ENCODE measurements at regions not wholly inside any gene's neighbourhood (a gene's known extent, or its start where the extent isn't known, plus 50 kb on each side); places are given as distances from the start of the nearest gene placed in this dataset.
"Not testable (repeated sequence)": the region's sequence is repeated elsewhere in the genome, so short reads cannot be mapped to it uniquely, and the experiment has no call there.

GRCh38 chr14:106690333-106690891 lies 1164.0 kb downstream of the TMEM121 start:
- intact Hi-C loops (cut with DNase I), result no loop called here
- no peak overlapping the region for H3K4me3 ChIP-seq (ENCODE audit: low read length in 2 of 2)
- H3K27me3 ChIP-seq (ENCODE audit: control insufficient read depth in 1 of 2, insufficient read depth in 2 of 2, low read length in 1 of 2), result no peaks in the 10 kb centered on the region
- no peaks in the 10 kb centered on the region for H3K9me3 ChIP-seq (ENCODE audit: control insufficient read depth, low read length)
- WGBS, 2 donors, result 32 to 45% methylated on average over 1 of the region's 1 CpG
- ATAC-seq (ENCODE audit: low FRiP score) (no peak), DNase-seq (no peak)
- H3K27ac ChIP-seq (ENCODE audit: low read depth in 1 of 2, low read length in 2 of 2), result no peak overlapping the region
- H3K4me1 ChIP-seq (ENCODE audit: control insufficient read depth in 1 of 2, insufficient read depth in 2 of 2, low read length in 2 of 2), result no peaks in the 10 kb centered on the region
- no peaks in the 10 kb centered on the region for H3K36me3 ChIP-seq (ENCODE audit: control insufficient read depth in 1 of 2, insufficient read depth in 2 of 2, low read length in 1 of 2)

DNA sequence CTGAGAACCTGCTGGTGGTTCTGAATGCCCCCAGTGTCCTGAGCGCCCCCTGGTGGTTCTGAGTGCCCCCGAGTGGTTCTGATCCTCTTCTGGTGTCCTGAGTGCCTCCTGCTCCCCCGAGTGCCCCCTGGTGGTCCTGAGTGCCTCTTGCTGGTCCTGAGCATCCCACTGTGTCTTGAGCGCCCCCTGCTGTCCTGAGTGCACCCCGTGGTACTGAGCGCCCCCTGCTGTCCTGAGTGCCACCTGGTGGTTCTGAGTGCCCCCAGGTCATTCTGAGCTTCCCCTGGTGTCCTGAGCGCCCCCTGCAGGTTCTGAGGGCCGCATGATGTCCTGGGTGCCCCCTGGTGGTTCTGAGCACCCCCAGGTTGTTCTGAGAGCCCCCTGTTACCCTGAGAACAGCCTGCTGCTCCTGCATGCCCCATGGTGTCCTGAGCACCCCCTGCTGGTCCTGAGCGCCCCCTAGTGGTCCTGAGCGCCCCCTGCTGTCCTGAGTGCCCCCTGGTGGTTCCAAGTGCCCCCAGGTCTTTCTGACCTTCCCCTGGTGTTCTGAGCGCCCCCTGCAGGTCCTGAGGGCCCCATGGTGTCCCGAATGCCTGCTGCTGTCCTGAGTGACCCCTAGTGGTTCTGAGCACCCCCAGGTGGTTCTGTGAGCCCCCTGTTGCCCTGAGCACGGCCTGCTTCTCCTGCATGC lies 1165.4 kb downstream of the TMEM121 start:
- WGBS, 2 donors, result 62 to 63% methylated on average over 12 to 13 of the region's 13 CpGs
- peak; percentile 42 to 76 for DNase-seq

GRCh38 chr14:106694638-106695393 lies 1168.4 kb downstream of the TMEM121 start:
- Histone ChIP-seq H3K36me3 (ENCODE audit: control insufficient read depth in 1 of 2, insufficient read depth in 2 of 2, low read length in 1 of 2) (no peaks in the 10 kb centered on the region), H3K27me3 (ENCODE audit: control insufficient read depth in 1 of 2, insufficient read depth in 2 of 2, low read length in 1 of 2) (no peaks in the 10 kb centered on the region), H3K27ac (ENCODE audit: low read depth in 1 of 2, low read length in 2 of 2) (no peak overlapping the region), H3K4me1 (ENCODE audit: control insufficient read depth in 1 of 2, insufficient read depth in 2 of 2, low read length in 2 of 2) (no peaks in the 10 kb centered on the region), H3K4me3 (ENCODE audit: low read length in 2 of 2) (no peak overlapping the region), H3K9me3 (ENCODE audit: control insufficient read depth, low read length) (no peaks in the 10 kb centered on the region)
- intact Hi-C loops (cut with DNase I), result no loop called here
- no peak for ATAC-seq (ENCODE audit: low FRiP score)
- peak; percentile 63 to 75 for DNase-seq
- 53 to 65% methylated on average over 9 to 19 of the region's 19 CpGs for WGBS, 2 donors

More for the DNA sequence above, 1165.4 kb downstream of the TMEM121 start:
- Histone ChIP-seq H3K9me3 (ENCODE audit: control insufficient read depth, low read length) (no peaks in the 10 kb centered on the region), H3K36me3 (ENCODE audit: control insufficient read depth in 1 of 2, insufficient read depth in 2 of 2, low read length in 1 of 2) (no peaks in the 10 kb centered on the region), H3K4me1 (ENCODE audit: control insufficient read depth in 1 of 2, insufficient read depth in 2 of 2, low read length in 2 of 2) (no peaks in the 10 kb centered on the region), H3K27me3 (ENCODE audit: control insufficient read depth in 1 of 2, insufficient read depth in 2 of 2, low read length in 1 of 2) (no peaks in the 10 kb centered on the region), H3K27ac (ENCODE audit: low read depth in 1 of 2, low read length in 2 of 2) (no peak overlapping the region), H3K4me3 (ENCODE audit: low read length in 2 of 2) (no peak overlapping the region)
- intact Hi-C loops (cut with DNase I), result no loop called here
- no peak for ATAC-seq (ENCODE audit: low FRiP score)

DNA sequence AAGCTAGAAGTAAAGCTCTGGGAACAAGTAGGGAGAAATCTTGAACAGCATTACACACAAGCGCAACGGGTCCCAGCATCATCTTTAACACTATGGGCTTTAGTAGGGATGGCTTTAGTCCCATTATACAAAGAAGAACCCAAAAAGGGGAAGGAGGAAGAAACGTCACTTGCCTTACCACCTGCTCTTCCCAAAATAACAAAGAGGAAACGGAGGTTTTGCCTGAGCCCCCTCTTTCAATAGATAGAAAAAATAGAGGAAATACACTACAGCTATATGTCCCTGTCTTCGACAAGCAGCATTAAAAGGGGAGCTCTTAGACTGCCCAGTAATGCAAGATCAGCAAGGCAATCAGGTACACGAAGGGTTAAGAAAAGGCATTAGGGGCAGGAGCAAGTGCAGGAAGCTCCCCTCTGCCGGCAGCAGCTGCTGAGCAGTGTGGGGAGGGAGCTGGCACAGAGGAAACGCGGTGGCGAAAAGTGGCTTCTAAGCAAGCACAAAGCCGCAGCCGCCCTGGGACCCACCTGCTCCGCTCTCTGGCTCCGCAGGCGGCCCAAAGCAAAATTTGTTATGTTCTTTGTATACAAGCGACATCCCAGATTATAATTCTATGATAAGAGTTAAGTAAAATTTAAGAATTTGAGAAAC lies 1172.4 kb downstream of the TMEM121 start:
- H3K27me3 ChIP-seq (ENCODE audit: control insufficient read depth in 1 of 2, insufficient read depth in 2 of 2, low read length in 1 of 2); H3K36me3 ChIP-seq (ENCODE audit: control insufficient read depth in 1 of 2, insufficient read depth in 2 of 2, low read length in 1 of 2); H3K4me3 ChIP-seq (ENCODE audit: low read length in 2 of 2); H3K27ac ChIP-seq (ENCODE audit: low read depth in 1 of 2, low read length in 2 of 2); intact Hi-C loops (cut with DNase I); ATAC-seq (ENCODE audit: low FRiP score); H3K9me3 ChIP-seq (ENCODE audit: control insufficient read depth, low read length); H3K4me1 ChIP-seq (ENCODE audit: control insufficient read depth in 1 of 2, insufficient read depth in 2 of 2, low read length in 2 of 2); DNase-seq: not testable (repeated sequence)
- 39 to 47% methylated on average over 9 to 15 of the region's 16 CpGs for WGBS, 2 donors

GRCh38 chr14:106703651-106704050 lies 1177.3 kb downstream of the TMEM121 start:
- intact Hi-C loops (cut with DNase I); H3K4me3 ChIP-seq (ENCODE audit: low read length in 2 of 2); H3K36me3 ChIP-seq (ENCODE audit: control insufficient read depth in 1 of 2, insufficient read depth in 2 of 2, low read length in 1 of 2); H3K4me1 ChIP-seq (ENCODE audit: control insufficient read depth in 1 of 2, insufficient read depth in 2 of 2, low read length in 2 of 2); H3K27ac ChIP-seq (ENCODE audit: low read depth in 1 of 2, low read length in 2 of 2); DNase-seq; H3K27me3 ChIP-seq (ENCODE audit: control insufficient read depth in 1 of 2, insufficient read depth in 2 of 2, low read length in 1 of 2); H3K9me3 ChIP-seq (ENCODE audit: control insufficient read depth, low read length); ATAC-seq (ENCODE audit: low FRiP score): not testable (repeated sequence)
- WGBS, 2 donors, result 73 to 92% methylated on average over 1 to 2 of the region's 4 CpGs

- 41 to 46% methylated on average over 3 to 4 of the region's 4 CpGs for WGBS, 2 donors
- not testable (repeated sequence) for DNase-seq; H3K27ac ChIP-seq (ENCODE audit: low read depth in 1 of 2, low read length in 2 of 2)
These were observed 1180.1 kb downstream of the TMEM121 start for GRCh38 chr14:106706488-106706887.

GRCh38 chr14:106710187-106710586 lies 1183.8 kb downstream of the TMEM121 start:
- DNase-seq; H3K36me3 ChIP-seq (ENCODE audit: control insufficient read depth in 1 of 2, insufficient read depth in 2 of 2, low read length in 1 of 2); H3K4me3 ChIP-seq (ENCODE audit: low read length in 2 of 2); H3K27me3 ChIP-seq (ENCODE audit: control insufficient read depth in 1 of 2, insufficient read depth in 2 of 2, low read length in 1 of 2); ATAC-seq (ENCODE audit: low FRiP score); H3K4me1 ChIP-seq (ENCODE audit: control insufficient read depth in 1 of 2, insufficient read depth in 2 of 2, low read length in 2 of 2); H3K27ac ChIP-seq (ENCODE audit: low read depth in 1 of 2, low read length in 2 of 2); intact Hi-C loops (cut with DNase I); H3K9me3 ChIP-seq (ENCODE audit: control insufficient read depth, low read length): not testable (repeated sequence)
- WGBS, 2 donors, result 59 to 65% methylated on average over 6 to 7 of the region's 7 CpGs

More at GRCh38 chr14:106706488-106706887, 1180.1 kb downstream of the TMEM121 start:
- ATAC-seq (ENCODE audit: low FRiP score); H3K27me3 ChIP-seq (ENCODE audit: control insufficient read depth in 1 of 2, insufficient read depth in 2 of 2, low read length in 1 of 2); H3K4me3 ChIP-seq (ENCODE audit: low read length in 2 of 2); H3K9me3 ChIP-seq (ENCODE audit: control insufficient read depth, low read length); H3K4me1 ChIP-seq (ENCODE audit: control insufficient read depth in 1 of 2, insufficient read depth in 2 of 2, low read length in 2 of 2); intact Hi-C loops (cut with DNase I); H3K36me3 ChIP-seq (ENCODE audit: control insufficient read depth in 1 of 2, insufficient read depth in 2 of 2, low read length in 1 of 2): not testable (repeated sequence)

DNA sequence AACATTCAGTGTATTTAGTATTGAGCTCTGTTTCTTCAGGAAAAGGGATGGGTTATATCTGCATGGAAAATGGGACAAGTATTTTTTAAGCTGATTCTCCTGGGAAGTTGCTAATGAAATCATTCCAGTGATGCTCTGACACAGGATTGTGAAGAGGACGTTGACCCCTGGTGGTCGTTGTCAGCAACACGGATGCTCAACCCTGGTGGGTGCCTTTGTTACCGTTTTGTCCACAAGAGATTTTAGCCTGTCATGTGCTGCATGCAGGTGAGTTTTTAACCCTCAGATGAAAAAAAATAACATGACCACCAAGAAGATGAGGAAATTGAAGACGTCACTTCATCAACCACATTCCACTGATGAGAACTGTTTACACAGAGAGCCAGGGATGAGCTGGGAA lies 1186.1 kb downstream of the TMEM121 start:
- intact Hi-C loops (cut with DNase I); H3K4me1 ChIP-seq (ENCODE audit: control insufficient read depth in 1 of 2, insufficient read depth in 2 of 2, low read length in 2 of 2); DNase-seq; H3K27ac ChIP-seq (ENCODE audit: low read depth in 1 of 2, low read length in 2 of 2); H3K9me3 ChIP-seq (ENCODE audit: control insufficient read depth, low read length); H3K27me3 ChIP-seq (ENCODE audit: control insufficient read depth in 1 of 2, insufficient read depth in 2 of 2, low read length in 1 of 2); ATAC-seq (ENCODE audit: low FRiP score); H3K36me3 ChIP-seq (ENCODE audit: control insufficient read depth in 1 of 2, insufficient read depth in 2 of 2, low read length in 1 of 2); H3K4me3 ChIP-seq (ENCODE audit: low read length in 2 of 2): not testable (repeated sequence)
- 48 to 73% methylated on average over 5 of the region's 5 CpGs for WGBS, 2 donors
